ENCODE measurements at regions not wholly inside any gene's neighbourhood (a gene's known extent, or its start where the extent isn't known, plus 50 kb on each side); places are given as distances from the start of the nearest gene placed in this dataset.
"Not testable (repeated sequence)": the region's sequence is repeated elsewhere in the genome, so short reads cannot be mapped to it uniquely, and the experiment has no call there.

- DNase-seq (ENCODE audit: low spot score): no peak
These were observed 653.9 kb upstream of the USP24 start for GRCh38 chr1:55869065-55869464.

- no peak for DNase-seq (ENCODE audit: low spot score)
These were observed 652.9 kb upstream of the USP24 start for GRCh38 chr1:55868026-55868425.

- DNase-seq (ENCODE audit: low spot score): no peak
These were observed 652.2 kb upstream of the USP24 start for GRCh38 chr1:55867304-55867843.

GRCh38 chr1:55865778-55866177 is 650.6 kb upstream of the USP24 start:
- DNase-seq (ENCODE audit: low spot score): not testable (repeated sequence)

GRCh38 chr1:55864251-55864650 is 649.1 kb upstream of the USP24 start:
- no peak for DNase-seq (ENCODE audit: low spot score)

GRCh38 chr1:55861676-55862340 is 646.6 kb upstream of the USP24 start:
- DNase-seq (ENCODE audit: low spot score): no peak

GRCh38 chr1:55860798-55861519 is 645.8 kb upstream of the USP24 start:
- DNase-seq (ENCODE audit: low spot score): no peak

GRCh38 chr1:55860326-55860725 is 645.2 kb upstream of the USP24 start:
- no peak for DNase-seq (ENCODE audit: low spot score)

- DNase-seq (ENCODE audit: low spot score): no peak
These were observed 639.7 kb upstream of the USP24 start for GRCh38 chr1:55854911-55855310.

GRCh38 chr1:55848906-55849305 is 633.7 kb upstream of the USP24 start:
- DNase-seq (ENCODE audit: low spot score): no peak

GRCh38 chr1:55846051-55846450 is 630.9 kb upstream of the USP24 start:
- DNase-seq (ENCODE audit: low spot score): no peak

GRCh38 chr1:55844322-55844721 is 629.2 kb upstream of the USP24 start:
- no peak for DNase-seq (ENCODE audit: low spot score)

- DNase-seq (ENCODE audit: low spot score): no peak
These were observed 624.5 kb upstream of the USP24 start for GRCh38 chr1:55839626-55840025.

- DNase-seq (ENCODE audit: low spot score): no peak
These were observed 624.1 kb upstream of the USP24 start for GRCh38 chr1:55839221-55839620.

GRCh38 chr1:55836086-55836485 is 620.9 kb upstream of the USP24 start:
- DNase-seq (ENCODE audit: low spot score): no peak

GRCh38 chr1:55833529-55834091 is 618.4 kb upstream of the USP24 start:
- no peak for DNase-seq (ENCODE audit: low spot score)

- no peak for DNase-seq (ENCODE audit: low spot score)
These were observed 616.6 kb upstream of the USP24 start for GRCh38 chr1:55831759-55832158.

GRCh38 chr1:55828044-55828443 is 612.9 kb upstream of the USP24 start:
- no peak for DNase-seq (ENCODE audit: low spot score)

- DNase-seq (ENCODE audit: low spot score): no peak
These were observed 612.2 kb upstream of the USP24 start for GRCh38 chr1:55827350-55827749.

GRCh38 chr1:55826381-55827080 is 611.4 kb upstream of the USP24 start:
- DNase-seq (ENCODE audit: low spot score): no peak

GRCh38 chr1:55825461-55825860 is 610.3 kb upstream of the USP24 start:
- no peak for DNase-seq (ENCODE audit: low spot score)

- no peak for DNase-seq (ENCODE audit: low spot score)
These were observed 609.1 kb upstream of the USP24 start for GRCh38 chr1:55824251-55824640.
